Osteoblast (primary cell): ENCODE measurements at regions not wholly inside any gene's neighbourhood (a gene's known extent, or its start where the extent isn't known, plus 50 kb on each side); places are given as distances from the start of the nearest gene placed in this dataset.

ENCODE experiments used
- DNase-seq: peaks from one replicate; pipeline ENCODE4 v3.0.0; 2011; ENCODE audit warnings: low spot score, mixed read lengths; ENCODE audit not compliant: insufficient read length; ENCODE audit errors: missing footprints
- H2AFZ ChIP-seq: 2 replicates; pipeline ENCODE4 v1.6.0; 2011; ENCODE audit warnings: mild to moderate bottlenecking, low read length
- H3K27ac ChIP-seq: 2 replicates; pipeline ENCODE4 v1.5.1; 2011; ENCODE audit warnings: mild to moderate bottlenecking, low read depth, low read length, moderate library complexity
- H3K27me3 ChIP-seq: 2 replicates; pipeline ENCODE4 v1.6.0; 2012; ENCODE audit warnings: mild to moderate bottlenecking, control low read depth, inconsistent platforms, low read length, moderate library complexity; ENCODE audit not compliant: insufficient read depth
- H3K36me3 ChIP-seq: 2 replicates; pipeline ENCODE4 v1.5.1; 2011; ENCODE audit warnings: mild to moderate bottlenecking, low read length, control low read depth, moderate library complexity; ENCODE audit not compliant: insufficient read depth
- H3K4me1 ChIP-seq: 2 replicates; pipeline ENCODE4 v1.5.1; 2011; ENCODE audit warnings: mild to moderate bottlenecking, low read length, control low read depth, moderate library complexity; ENCODE audit not compliant: insufficient read depth
- H3K4me2 ChIP-seq: 2 replicates; pipeline ENCODE4 v1.6.0; 2011; ENCODE audit warnings: mild to moderate bottlenecking, low read length; ENCODE audit not compliant: insufficient read depth
- H3K4me3 ChIP-seq: fragments of 200-600 bp; sonication (generic); 3 replicates; pipeline ENCODE4 v1.5.1; 2012; ENCODE audit warnings: mild to moderate bottlenecking, low read length, inconsistent platforms; ENCODE audit not compliant: insufficient read depth
- H3K79me2 ChIP-seq: 2 replicates; pipeline ENCODE4 v1.6.0; 2012; ENCODE audit warnings: mild to moderate bottlenecking, low read length, control low read depth, inconsistent platforms; ENCODE audit not compliant: insufficient read depth
- H3K9me3 ChIP-seq: 2 replicates; pipeline ENCODE4 v1.5.1; 2011; ENCODE audit warnings: low read depth, low read length, control low read depth
- H4K20me1 ChIP-seq: 2 replicates; pipeline ENCODE4 v1.6.0; 2012; ENCODE audit warnings: mild to moderate bottlenecking, low read length, control low read depth; ENCODE audit not compliant: insufficient read depth
- TF ChIP-seq, protein P1 (sequence below): IDR thresholded peaks from 2 replicates; pipeline ENCODE4 v1.5.1; 2011; ENCODE audit warnings: mild to moderate bottlenecking, low read depth, low read length, moderate library complexity; ENCODE audit errors: extremely low read depth

- TF ChIP-seq, protein P1, sequence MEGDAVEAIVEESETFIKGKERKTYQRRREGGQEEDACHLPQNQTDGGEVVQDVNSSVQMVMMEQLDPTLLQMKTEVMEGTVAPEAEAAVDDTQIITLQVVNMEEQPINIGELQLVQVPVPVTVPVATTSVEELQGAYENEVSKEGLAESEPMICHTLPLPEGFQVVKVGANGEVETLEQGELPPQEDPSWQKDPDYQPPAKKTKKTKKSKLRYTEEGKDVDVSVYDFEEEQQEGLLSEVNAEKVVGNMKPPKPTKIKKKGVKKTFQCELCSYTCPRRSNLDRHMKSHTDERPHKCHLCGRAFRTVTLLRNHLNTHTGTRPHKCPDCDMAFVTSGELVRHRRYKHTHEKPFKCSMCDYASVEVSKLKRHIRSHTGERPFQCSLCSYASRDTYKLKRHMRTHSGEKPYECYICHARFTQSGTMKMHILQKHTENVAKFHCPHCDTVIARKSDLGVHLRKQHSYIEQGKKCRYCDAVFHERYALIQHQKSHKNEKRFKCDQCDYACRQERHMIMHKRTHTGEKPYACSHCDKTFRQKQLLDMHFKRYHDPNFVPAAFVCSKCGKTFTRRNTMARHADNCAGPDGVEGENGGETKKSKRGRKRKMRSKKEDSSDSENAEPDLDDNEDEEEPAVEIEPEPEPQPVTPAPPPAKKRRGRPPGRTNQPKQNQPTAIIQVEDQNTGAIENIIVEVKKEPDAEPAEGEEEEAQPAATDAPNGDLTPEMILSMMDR = no peak
- Histone ChIP-seq H3K36me3 (no peaks in the 10 kb centered on the region), H3K79me2 (no peaks in the 10 kb centered on the region), H3K4me2 (no peak overlapping the region), H3K27me3 (no peaks in the 10 kb centered on the region), H4K20me1 (no peaks in the 10 kb centered on the region), H3K4me1 (no peaks in the 10 kb centered on the region), H2AFZ (no peak overlapping the region), H3K9me3 (no peaks in the 10 kb centered on the region), H3K27ac (no peak overlapping the region), H3K4me3 (no peak overlapping the region)
- DNase-seq = no peak
Measured at GRCh38 chr3:6540981-6541380, 319.9 kb upstream of the GRM7 start.

- no peak overlapping the region for H3K27ac ChIP-seq
- TF ChIP-seq, protein P1 = no peak
- H3K27me3 ChIP-seq = no peaks in the 10 kb centered on the region
- H3K9me3 ChIP-seq = no peaks in the 10 kb centered on the region
- no peaks in the 10 kb centered on the region for H3K4me1 ChIP-seq
- no peak overlapping the region for H2AFZ ChIP-seq
- no peaks in the 10 kb centered on the region for H3K36me3 ChIP-seq
- no peaks in the 10 kb centered on the region for H3K79me2 ChIP-seq
- no peak overlapping the region for H3K4me3 ChIP-seq
- no peak for DNase-seq
- H3K4me2 ChIP-seq = no peak overlapping the region
- no peaks in the 10 kb centered on the region for H4K20me1 ChIP-seq
Measured at GRCh38 chr3:6542795-6543194, 318.1 kb upstream of the GRM7 start.

- Histone ChIP-seq H3K9me3 (no peaks in the 10 kb centered on the region), H3K4me1 (no peaks in the 10 kb centered on the region), H3K4me3 (no peak overlapping the region), H3K27ac (no peak overlapping the region), H4K20me1 (no peaks in the 10 kb centered on the region), H3K36me3 (no peaks in the 10 kb centered on the region), H2AFZ (no peak overlapping the region), H3K79me2 (no peaks in the 10 kb centered on the region), H3K27me3 (no peaks in the 10 kb centered on the region), H3K4me2 (no peak overlapping the region)
- TF ChIP-seq, protein P1 = no peak
- DNase-seq = no peak
Measured at GRCh38 chr3:6549296-6549695, 311.6 kb upstream of the GRM7 start.

DNA sequence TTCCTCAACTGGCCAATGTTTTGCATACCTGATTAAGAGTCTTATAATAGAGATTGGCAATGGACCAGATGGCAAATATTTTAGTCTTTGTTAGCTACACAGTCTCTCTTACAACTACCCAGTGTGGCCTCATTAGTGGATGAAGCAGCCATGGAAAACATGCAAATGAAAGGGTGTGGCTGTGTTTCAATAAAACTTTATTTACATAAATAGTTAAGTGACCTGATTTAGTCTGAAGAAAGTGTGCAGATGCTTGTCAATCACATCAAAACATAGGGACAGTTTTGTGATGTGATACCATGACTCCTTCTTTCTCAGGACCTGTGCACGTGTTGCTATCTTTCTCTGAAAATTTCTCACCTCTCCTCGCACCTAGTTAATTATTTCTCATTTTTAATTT is 309.8 kb upstream of the GRM7 start:
- Histone ChIP-seq H4K20me1 (no peaks in the 10 kb centered on the region), H3K27me3 (no peaks in the 10 kb centered on the region), H2AFZ (no peak overlapping the region), H3K4me3 (no peak overlapping the region), H3K9me3 (no peaks in the 10 kb centered on the region), H3K4me1 (no peaks in the 10 kb centered on the region), H3K4me2 (no peak overlapping the region), H3K36me3 (no peaks in the 10 kb centered on the region), H3K79me2 (no peaks in the 10 kb centered on the region), H3K27ac (no peak overlapping the region)
- TF ChIP-seq, protein P1 = no peak
- no peak for DNase-seq
